ENCODE measurements at regions not wholly inside any gene's neighbourhood (a gene's known extent, or its start where the extent isn't known, plus 50 kb on each side); places are given as distances from the start of the nearest gene placed in this dataset.
"Not testable (repeated sequence)": the region's sequence is repeated elsewhere in the genome, so short reads cannot be mapped to it uniquely, and the experiment has no call there.

DNA sequence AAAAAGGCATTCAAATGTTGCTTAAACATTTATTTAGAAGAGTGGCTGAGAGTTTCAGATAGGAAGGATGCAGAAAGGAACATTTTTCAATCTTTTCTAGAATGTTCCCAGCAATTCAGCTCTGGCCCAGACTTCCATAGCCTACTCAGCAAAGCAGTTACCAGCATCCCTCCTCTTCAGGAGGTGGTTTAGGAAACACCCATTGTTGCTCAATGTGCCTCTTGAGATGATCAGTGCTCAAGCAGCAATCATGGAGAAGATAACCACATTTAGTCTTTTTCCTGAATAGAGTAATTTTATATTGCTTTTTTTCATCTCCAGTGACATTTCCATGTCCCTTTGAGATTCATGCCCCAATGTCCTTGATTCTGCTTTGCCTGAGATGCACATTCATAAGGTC, 328.7 kb upstream of the PPARGC1A start:
- H3K27ac ChIP-seq (ENCODE audit: insufficient read depth, low read depth, low read length, poor library complexity, severe bottlenecking), result no peak overlapping the region
- H3K4me3 ChIP-seq (ENCODE audit: insufficient read depth, low read depth, low read length), result no peak overlapping the region
- H3K27me3 ChIP-seq (ENCODE audit: control insufficient read depth, insufficient read depth, low read length, poor library complexity, severe bottlenecking), result no peaks in the 10 kb centered on the region

DNA sequence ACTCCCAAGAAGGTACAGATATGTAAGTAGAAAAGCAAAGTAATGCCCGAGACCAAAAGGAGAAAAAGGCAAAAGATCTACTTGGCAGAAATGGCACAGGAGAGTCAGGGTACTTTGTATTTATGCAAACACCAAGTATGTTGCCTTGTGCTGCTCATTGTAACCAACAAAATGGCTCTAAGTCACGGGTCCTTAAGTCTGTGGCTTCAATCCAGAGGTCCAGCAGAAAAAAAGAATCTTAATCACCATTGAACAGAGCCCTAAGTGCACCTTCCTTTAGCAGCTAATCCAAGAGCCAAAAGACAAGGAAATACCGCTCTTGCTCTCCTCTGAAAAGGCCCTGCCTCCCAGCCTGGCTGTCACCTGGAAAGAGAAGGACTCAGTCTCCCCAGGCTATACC, 324.9 kb upstream of the PPARGC1A start:
- no peak overlapping the region for H3K4me3 ChIP-seq (ENCODE audit: insufficient read depth, low read depth, low read length)
- WGBS, 2 experiments, result 87 to 89% methylated on average over 3 of the region's 3 CpGs

More for the DNA sequence above, 328.7 kb upstream of the PPARGC1A start:
- H3K36me3 ChIP-seq (ENCODE audit: control insufficient read depth, insufficient read depth, low read length), result no peaks in the 10 kb centered on the region
- H3K4me1 ChIP-seq (ENCODE audit: control insufficient read depth, insufficient read depth, low read length), result no peaks in the 10 kb centered on the region
- no peaks in the 10 kb centered on the region for H3K9me3 ChIP-seq (ENCODE audit: control insufficient read depth, low read length)

DNA sequence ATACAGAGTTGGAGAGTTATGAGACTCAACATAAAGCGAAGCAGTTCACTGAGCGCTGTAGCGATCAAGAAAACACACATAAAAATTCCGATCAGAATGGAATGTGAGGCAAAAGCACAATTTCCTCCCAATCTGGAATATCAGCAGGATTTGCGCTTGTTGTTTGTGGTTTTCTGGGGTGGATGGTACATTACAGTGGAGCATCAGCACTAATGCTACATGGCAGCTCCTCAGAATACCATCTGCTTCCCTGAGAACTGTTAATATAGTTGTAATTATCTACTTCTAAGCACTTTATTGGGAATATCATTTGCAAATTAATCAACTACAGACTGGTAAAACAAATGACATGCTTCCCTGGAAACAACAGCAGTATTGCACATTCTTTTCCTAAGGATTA, 324.1 kb upstream of the PPARGC1A start:
- no peak overlapping the region for H3K4me3 ChIP-seq (ENCODE audit: insufficient read depth, low read depth, low read length)

More for the DNA sequence above, 324.9 kb upstream of the PPARGC1A start:
- Histone ChIP-seq H3K27me3 (ENCODE audit: control insufficient read depth, insufficient read depth, low read length, poor library complexity, severe bottlenecking) (no peaks in the 10 kb centered on the region), H3K27ac (ENCODE audit: insufficient read depth, low read depth, low read length, poor library complexity, severe bottlenecking) (no peak overlapping the region), H3K4me1 (ENCODE audit: control insufficient read depth, insufficient read depth, low read length) (no peaks in the 10 kb centered on the region), H3K36me3 (ENCODE audit: control insufficient read depth, insufficient read depth, low read length) (no peaks in the 10 kb centered on the region), H3K9me3 (ENCODE audit: control insufficient read depth, low read length) (no peaks in the 10 kb centered on the region)

DNA sequence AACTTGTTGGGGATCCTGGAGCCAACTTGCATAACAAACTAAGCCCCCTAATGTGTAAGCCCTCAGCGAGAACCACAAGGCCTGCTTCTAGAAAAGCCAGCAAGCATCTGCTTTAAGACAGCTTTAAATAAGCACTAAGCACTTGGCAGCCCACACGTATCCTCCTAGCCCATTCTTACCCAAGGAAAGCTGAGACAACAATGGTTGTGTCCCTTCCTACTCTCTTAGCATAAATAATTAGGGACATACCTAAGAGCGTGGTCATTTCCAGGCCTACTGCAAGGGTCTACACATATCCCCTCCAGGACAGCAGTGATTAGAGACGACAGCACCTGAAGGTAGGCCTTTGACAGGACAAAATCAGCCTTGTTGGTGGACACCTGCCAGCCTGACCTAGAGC, 322.8 kb upstream of the PPARGC1A start:
- WGBS, 2 experiments, result 73 to 74% methylated on average over 4 of the region's 4 CpGs
- no peaks in the 10 kb centered on the region for H3K4me1 ChIP-seq (ENCODE audit: control insufficient read depth, insufficient read depth, low read length)
- H3K4me3 ChIP-seq (ENCODE audit: insufficient read depth, low read depth, low read length), result no peak overlapping the region
- H3K27ac ChIP-seq (ENCODE audit: insufficient read depth, low read depth, low read length, poor library complexity, severe bottlenecking), result no peak overlapping the region
- H3K27me3 ChIP-seq (ENCODE audit: control insufficient read depth, insufficient read depth, low read length, poor library complexity, severe bottlenecking), result no peaks in the 10 kb centered on the region
- H3K9me3 ChIP-seq (ENCODE audit: control insufficient read depth, low read length), result no peaks in the 10 kb centered on the region
- H3K36me3 ChIP-seq (ENCODE audit: control insufficient read depth, insufficient read depth, low read length), result no peaks in the 10 kb centered on the region

More for the DNA sequence above, 324.1 kb upstream of the PPARGC1A start:
- no peaks in the 10 kb centered on the region for H3K9me3 ChIP-seq (ENCODE audit: control insufficient read depth, low read length)
- H3K27me3 ChIP-seq (ENCODE audit: control insufficient read depth, insufficient read depth, low read length, poor library complexity, severe bottlenecking), result no peaks in the 10 kb centered on the region
- H3K4me1 ChIP-seq (ENCODE audit: control insufficient read depth, insufficient read depth, low read length), result no peaks in the 10 kb centered on the region
- no peak overlapping the region for H3K27ac ChIP-seq (ENCODE audit: insufficient read depth, low read depth, low read length, poor library complexity, severe bottlenecking)
- 89 to 94% methylated on average over 5 of the region's 5 CpGs for WGBS, 2 experiments
- H3K36me3 ChIP-seq (ENCODE audit: control insufficient read depth, insufficient read depth, low read length), result no peaks in the 10 kb centered on the region

DNA sequence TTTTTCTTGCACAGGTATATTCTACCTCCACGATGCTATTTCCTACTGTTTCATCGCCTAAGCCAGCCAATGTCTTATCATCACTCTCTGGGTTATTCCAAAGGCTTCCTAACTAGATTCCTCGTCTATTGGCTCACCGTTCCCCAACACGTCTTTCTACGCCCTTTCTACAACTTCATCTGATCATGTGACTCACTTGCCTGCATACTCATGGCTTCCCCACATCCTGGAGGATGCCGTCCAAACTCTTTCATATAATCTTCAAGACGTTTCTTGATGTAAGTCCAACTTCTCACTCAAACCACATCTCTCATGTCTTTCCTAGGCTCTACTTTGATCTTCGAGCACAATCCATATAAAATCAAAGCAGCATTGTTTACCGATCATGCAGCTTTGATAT, 322.0 kb upstream of the PPARGC1A start:
- 88% methylated on average over 10 of the region's 10 CpGs for WGBS, 2 experiments

DNA sequence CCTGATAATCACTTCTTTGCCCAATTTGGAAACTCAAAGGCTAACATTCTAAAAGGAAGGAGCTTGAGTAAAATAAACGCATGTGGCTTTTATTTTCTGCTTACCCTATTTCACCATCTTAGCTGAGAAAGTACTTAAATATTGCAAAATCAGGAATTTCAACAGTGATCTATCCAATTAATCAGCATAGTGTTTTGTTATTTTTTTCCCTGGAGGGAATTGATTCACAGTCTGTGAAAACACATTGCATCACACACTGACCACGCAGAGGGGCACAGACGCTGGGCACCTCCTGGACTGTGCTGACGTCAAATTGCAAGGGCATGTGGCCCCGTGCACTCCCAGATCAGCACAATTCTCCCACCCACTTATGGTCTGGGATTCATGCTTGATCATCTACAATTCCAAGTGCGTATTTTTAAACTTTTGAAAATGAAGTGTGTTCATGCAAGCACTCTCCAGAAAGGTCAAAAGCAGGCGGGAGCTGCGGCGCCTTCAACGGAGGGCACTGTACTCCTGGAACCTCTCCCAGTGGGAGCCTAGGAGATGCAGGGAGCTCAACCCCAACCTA, 320.6 kb upstream of the PPARGC1A start:
- H3K4me3 ChIP-seq (ENCODE audit: insufficient read depth, low read depth, low read length), result no peak overlapping the region
- no peaks in the 10 kb centered on the region for H3K36me3 ChIP-seq (ENCODE audit: control insufficient read depth, insufficient read depth, low read length)
- H3K4me1 ChIP-seq (ENCODE audit: control insufficient read depth, insufficient read depth, low read length), result no peaks in the 10 kb centered on the region
- no peaks in the 10 kb centered on the region for H3K9me3 ChIP-seq (ENCODE audit: control insufficient read depth, low read length)
- no peak overlapping the region for H3K27ac ChIP-seq (ENCODE audit: insufficient read depth, low read depth, low read length, poor library complexity, severe bottlenecking)
- H3K27me3 ChIP-seq (ENCODE audit: control insufficient read depth, insufficient read depth, low read length, poor library complexity, severe bottlenecking), result no peaks in the 10 kb centered on the region
- WGBS, 2 experiments, result 92 to 95% methylated on average over 10 of the region's 10 CpGs

More for the DNA sequence above, 322.0 kb upstream of the PPARGC1A start:
- Histone ChIP-seq H3K9me3 (ENCODE audit: control insufficient read depth, low read length) (no peaks in the 10 kb centered on the region), H3K4me1 (ENCODE audit: control insufficient read depth, insufficient read depth, low read length) (no peaks in the 10 kb centered on the region), H3K27me3 (ENCODE audit: control insufficient read depth, insufficient read depth, low read length, poor library complexity, severe bottlenecking) (no peaks in the 10 kb centered on the region), H3K36me3 (ENCODE audit: control insufficient read depth, insufficient read depth, low read length) (no peaks in the 10 kb centered on the region), H3K4me3 (ENCODE audit: insufficient read depth, low read depth, low read length) (no peak overlapping the region), H3K27ac (ENCODE audit: insufficient read depth, low read depth, low read length, poor library complexity, severe bottlenecking) (no peak overlapping the region)

DNA sequence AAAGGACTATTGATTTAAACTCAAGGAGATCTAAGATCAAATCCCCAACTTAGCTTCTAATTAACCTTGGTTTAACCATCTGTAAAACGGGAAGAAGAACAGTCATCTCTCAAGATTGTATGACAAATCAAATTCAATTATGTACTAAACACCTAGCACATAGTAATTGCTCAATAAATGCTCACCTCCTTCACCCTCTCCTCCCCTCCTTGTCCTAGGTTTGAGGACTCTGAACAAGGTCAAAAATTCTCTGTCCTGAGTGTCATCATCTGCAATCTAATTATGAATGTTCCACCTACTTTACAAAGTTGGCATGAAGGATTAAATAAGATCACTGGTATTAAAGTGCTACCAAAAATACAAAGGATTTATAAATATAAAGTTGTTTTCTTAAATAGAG, 320.1 kb upstream of the PPARGC1A start:
- no peaks in the 10 kb centered on the region for H3K36me3 ChIP-seq (ENCODE audit: control insufficient read depth, insufficient read depth, low read length)
- H3K27ac ChIP-seq (ENCODE audit: insufficient read depth, low read depth, low read length, poor library complexity, severe bottlenecking), result no peak overlapping the region
- H3K4me1 ChIP-seq (ENCODE audit: control insufficient read depth, insufficient read depth, low read length), result no peaks in the 10 kb centered on the region
- no peaks in the 10 kb centered on the region for H3K27me3 ChIP-seq (ENCODE audit: control insufficient read depth, insufficient read depth, low read length, poor library complexity, severe bottlenecking)
- H3K4me3 ChIP-seq (ENCODE audit: insufficient read depth, low read depth, low read length), result no peak overlapping the region
- H3K9me3 ChIP-seq (ENCODE audit: control insufficient read depth, low read length), result no peaks in the 10 kb centered on the region
- 85 to 87% methylated on average over 1 of the region's 1 CpG for WGBS, 2 experiments

DNA sequence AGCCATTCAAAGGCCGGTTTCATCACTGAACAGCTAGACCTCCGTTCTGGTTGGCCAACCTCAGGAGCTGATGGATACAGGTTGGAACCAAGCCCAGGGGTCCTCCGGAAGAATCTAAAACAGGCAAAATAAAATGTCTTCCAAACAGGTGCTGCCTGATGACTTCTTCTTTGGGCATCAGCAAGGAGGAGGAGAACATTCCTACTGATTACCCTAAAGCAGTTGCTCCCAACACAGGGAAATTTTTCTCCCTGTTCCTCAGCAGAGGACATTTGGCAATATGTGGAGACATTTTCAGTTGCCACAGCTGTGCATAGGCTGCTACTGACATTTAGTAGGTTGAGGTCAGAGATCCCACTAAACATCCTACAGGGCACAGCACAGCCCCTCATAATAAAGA, 319.3 kb upstream of the PPARGC1A start:
- no peaks in the 10 kb centered on the region for H3K27me3 ChIP-seq (ENCODE audit: control insufficient read depth, insufficient read depth, low read length, poor library complexity, severe bottlenecking)
- 94 to 96% methylated on average over 3 of the region's 3 CpGs for WGBS, 2 experiments
- H3K4me1 ChIP-seq (ENCODE audit: control insufficient read depth, insufficient read depth, low read length), result no peaks in the 10 kb centered on the region
- H3K4me3 ChIP-seq (ENCODE audit: insufficient read depth, low read depth, low read length), result no peak overlapping the region
- H3K27ac ChIP-seq (ENCODE audit: insufficient read depth, low read depth, low read length, poor library complexity, severe bottlenecking), result no peak overlapping the region
- no peaks in the 10 kb centered on the region for H3K9me3 ChIP-seq (ENCODE audit: control insufficient read depth, low read length)
- H3K36me3 ChIP-seq (ENCODE audit: control insufficient read depth, insufficient read depth, low read length), result no peaks in the 10 kb centered on the region

DNA sequence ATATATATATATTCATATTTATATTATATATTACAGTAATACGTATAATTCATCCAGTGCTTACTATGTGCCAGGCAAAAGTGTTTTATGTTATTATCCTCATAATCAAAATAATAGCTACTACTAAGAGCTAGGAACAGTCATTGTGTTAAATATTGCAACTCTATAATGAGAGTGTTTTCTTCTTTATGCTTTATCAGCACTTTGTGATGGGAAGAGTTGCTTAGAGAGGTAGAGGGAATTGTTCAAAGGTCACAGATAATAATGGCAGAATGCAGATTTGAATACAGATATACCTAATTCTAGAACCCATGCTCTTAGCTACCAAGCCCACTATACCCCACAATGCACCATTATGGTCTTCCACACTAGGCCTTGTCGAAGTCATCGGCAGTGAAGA, 318.8 kb upstream of the PPARGC1A start:
- H3K27me3 ChIP-seq (ENCODE audit: control insufficient read depth, insufficient read depth, low read length, poor library complexity, severe bottlenecking), result no peaks in the 10 kb centered on the region
- no peaks in the 10 kb centered on the region for H3K36me3 ChIP-seq (ENCODE audit: control insufficient read depth, insufficient read depth, low read length)
- no peak overlapping the region for H3K4me3 ChIP-seq (ENCODE audit: insufficient read depth, low read depth, low read length)
- H3K27ac ChIP-seq (ENCODE audit: insufficient read depth, low read depth, low read length, poor library complexity, severe bottlenecking), result no peak overlapping the region
- 100% methylated on average over 2 of the region's 3 CpGs for WGBS, 2 experiments
- no peaks in the 10 kb centered on the region for H3K9me3 ChIP-seq (ENCODE audit: control insufficient read depth, low read length)
- no peaks in the 10 kb centered on the region for H3K4me1 ChIP-seq (ENCODE audit: control insufficient read depth, insufficient read depth, low read length)

DNA sequence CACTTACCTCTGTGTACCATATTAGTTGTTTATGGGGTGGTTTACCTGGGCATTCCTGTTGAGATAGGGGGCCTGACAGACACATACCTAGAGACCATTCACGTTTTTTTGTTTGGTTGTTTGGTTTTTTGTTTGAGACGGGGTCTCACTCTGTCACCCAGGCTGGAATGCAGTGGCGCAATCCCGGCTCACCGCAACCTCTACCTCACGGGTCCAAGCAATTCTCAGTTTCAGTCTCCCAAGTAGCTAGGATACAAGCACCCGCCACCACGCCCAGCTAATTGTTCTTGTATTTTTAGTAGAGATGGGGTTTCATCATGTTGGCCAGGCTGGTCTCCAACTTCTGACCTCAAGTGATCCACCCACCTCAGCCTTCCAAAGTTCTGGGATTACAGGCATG, 314.9 kb upstream of the PPARGC1A start:
- WGBS, 2 experiments, result 88 to 91% methylated on average over 8 of the region's 8 CpGs
- H3K36me3 ChIP-seq (ENCODE audit: control insufficient read depth, insufficient read depth, low read length); H3K4me3 ChIP-seq (ENCODE audit: insufficient read depth, low read depth, low read length); H3K4me1 ChIP-seq (ENCODE audit: control insufficient read depth, insufficient read depth, low read length); H3K9me3 ChIP-seq (ENCODE audit: control insufficient read depth, low read length); H3K27me3 ChIP-seq (ENCODE audit: control insufficient read depth, insufficient read depth, low read length, poor library complexity, severe bottlenecking); H3K27ac ChIP-seq (ENCODE audit: insufficient read depth, low read depth, low read length, poor library complexity, severe bottlenecking): not testable (repeated sequence)

DNA sequence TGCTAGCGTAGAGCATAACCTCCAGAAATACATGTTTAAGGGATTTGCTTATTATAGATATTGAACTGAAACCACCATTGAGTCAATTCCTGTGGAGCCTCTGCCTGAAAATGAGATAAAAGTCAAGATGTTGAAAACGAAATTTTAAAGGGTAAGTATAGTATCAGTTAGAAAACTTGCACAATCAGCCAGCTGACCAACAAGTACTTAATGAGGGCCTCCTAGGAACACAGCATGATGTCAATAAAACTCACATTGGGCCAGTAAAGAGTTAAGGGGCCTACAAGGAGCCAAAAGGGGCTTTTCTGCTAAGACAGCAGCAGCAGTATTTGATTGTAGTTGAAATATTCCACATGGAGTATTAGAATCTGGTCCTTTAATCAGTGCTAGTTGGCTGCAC, 314.1 kb upstream of the PPARGC1A start:
- 89 to 93% methylated on average over 2 of the region's 2 CpGs for WGBS, 2 experiments
- no peak overlapping the region for H3K4me3 ChIP-seq (ENCODE audit: insufficient read depth, low read depth, low read length)
- H3K4me1 ChIP-seq (ENCODE audit: control insufficient read depth, insufficient read depth, low read length), result no peaks in the 10 kb centered on the region
- H3K27me3 ChIP-seq (ENCODE audit: control insufficient read depth, insufficient read depth, low read length, poor library complexity, severe bottlenecking), result no peaks in the 10 kb centered on the region
- no peak overlapping the region for H3K27ac ChIP-seq (ENCODE audit: insufficient read depth, low read depth, low read length, poor library complexity, severe bottlenecking)
- H3K36me3 ChIP-seq (ENCODE audit: control insufficient read depth, insufficient read depth, low read length), result no peaks in the 10 kb centered on the region
- H3K9me3 ChIP-seq (ENCODE audit: control insufficient read depth, low read length), result no peaks in the 10 kb centered on the region

Data from ectodermal cell (in vitro differentiated cells).